ENCODE measurements at regions not wholly inside any gene's neighbourhood (a gene's known extent, or its start where the extent isn't known, plus 50 kb on each side); places are given as distances from the start of the nearest gene placed in this dataset.

DNA sequence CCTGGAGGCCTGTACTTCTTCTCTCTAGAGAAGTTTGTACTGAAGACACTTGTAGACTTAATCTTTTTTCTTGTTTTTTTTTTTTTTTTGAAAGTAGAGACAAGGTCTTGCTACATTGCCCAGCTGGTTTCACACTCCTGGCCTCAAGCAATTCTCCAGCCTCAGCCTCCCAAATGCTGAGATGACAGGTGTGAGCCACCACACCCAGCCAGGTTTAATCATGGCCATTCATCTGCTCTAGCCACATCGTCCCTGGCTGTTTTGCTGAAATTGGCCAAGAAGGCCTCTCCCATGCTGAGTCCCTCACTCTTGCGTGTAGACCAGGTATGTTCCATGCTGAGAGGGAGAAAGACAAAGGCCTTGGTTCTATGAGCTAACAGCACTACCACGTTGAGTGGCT, 176.2 kb downstream of the JCAD start:
- no peaks in the 10 kb centered on the region; the same call in 2 of the 3 replicates for H3K9me3 ChIP-seq (replicated peaks; ENCODE audit: control insufficient read depth, insufficient read depth, low read length)
- H3K36me3 ChIP-seq (ENCODE audit: control insufficient read depth in 2 of 2, insufficient read depth in 2 of 2, low read length in 1 of 2): no peaks in the 10 kb centered on the region
- TF ChIP-seq NFXL1 (IDR thresholded peaks at IDR 0.05; ENCODE audit: borderline replicate concordance) (no peak), FOS (IDR thresholded peaks at IDR 0.05; ENCODE audit: borderline replicate concordance, extremely low read depth, insufficient read length) (no peak), KAT2A (conservative IDR thresholded peaks at IDR 0.05; ENCODE audit: control insufficient read depth, low read depth, low read length) (no peak), EGR1 (IDR thresholded peaks at IDR 0.05; ENCODE audit: borderline replicate concordance in 1 of 2, low read depth in 2 of 2, low read length in 2 of 2) (no peak)
- TF ChIP-seq, protein P1, sequence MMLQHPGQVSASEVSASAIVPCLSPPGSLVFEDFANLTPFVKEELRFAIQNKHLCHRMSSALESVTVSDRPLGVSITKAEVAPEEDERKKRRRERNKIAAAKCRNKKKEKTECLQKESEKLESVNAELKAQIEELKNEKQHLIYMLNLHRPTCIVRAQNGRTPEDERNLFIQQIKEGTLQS (IDR thresholded peaks at IDR 0.05; ENCODE audit: borderline replicate concordance, extremely low read depth, low read depth, low read length): no peak
- DNase-seq (ENCODE audit: low read depth, low spot score) (no peak), ATAC-seq (no peak), FAIRE-seq (no peak)
- H3K4me3 ChIP-seq: no peak overlapping the region
- ChIA-PET CTCF (no interaction called here), SMC1A (ENCODE audit: uncharacterized antibody, unreplicated experiment) (no interaction called here), RAD21 (ENCODE audit: unreplicated experiment) (no interaction called here), POLR2A (no interaction called here)
- no peaks in the 10 kb centered on the region for H4K20me1 ChIP-seq (ENCODE audit: control insufficient read depth, insufficient read depth)
- in situ Hi-C loops (cut with MboI): no loop called here
- H3K4me2 ChIP-seq (ENCODE audit: control insufficient read depth, insufficient read depth): no peak overlapping the region
- 17% methylated on average over 3 of the region's 3 CpGs for WGBS (ENCODE audit: insufficient coverage, insufficient replicate concordance, low lambda C conversion rate, missing lambda C conversion rate)
- H3K27me3 ChIP-seq (replicated peaks in 1 of 2; ENCODE audit: control insufficient read depth in 2 of 2, insufficient read depth in 2 of 2, low read length in 1 of 2): peaks cover 2 to 3% of the 10 kb centered on the region in 2 experiments; a peak in 2 of 4 replicates
- no peak overlapping the region for H3K27ac ChIP-seq (ENCODE audit: control insufficient read depth, insufficient read depth)
- H2AFZ ChIP-seq (ENCODE audit: control insufficient read depth, low read depth, low read length): no peak overlapping the region
- intact Hi-C loops (cut with micrococcal nuclease; ENCODE audit: unreplicated experiment): loop anchor here (10.0 kb wide), 1 partner anchor 58 kb away; no protein-coding TSS in a partner anchor
- no TSS peak for BruUV-seq (replicated peaks)
- no peak overlapping the region for H3K9ac ChIP-seq (ENCODE audit: control insufficient read depth, insufficient read depth, low read length)
- no peaks in the 10 kb centered on the region for H3K4me1 ChIP-seq (ENCODE audit: control insufficient read depth, insufficient read depth, low read length)
- H3K79me2 ChIP-seq (ENCODE audit: control insufficient read depth, insufficient read depth, low read length): no peaks in the 10 kb centered on the region

DNA sequence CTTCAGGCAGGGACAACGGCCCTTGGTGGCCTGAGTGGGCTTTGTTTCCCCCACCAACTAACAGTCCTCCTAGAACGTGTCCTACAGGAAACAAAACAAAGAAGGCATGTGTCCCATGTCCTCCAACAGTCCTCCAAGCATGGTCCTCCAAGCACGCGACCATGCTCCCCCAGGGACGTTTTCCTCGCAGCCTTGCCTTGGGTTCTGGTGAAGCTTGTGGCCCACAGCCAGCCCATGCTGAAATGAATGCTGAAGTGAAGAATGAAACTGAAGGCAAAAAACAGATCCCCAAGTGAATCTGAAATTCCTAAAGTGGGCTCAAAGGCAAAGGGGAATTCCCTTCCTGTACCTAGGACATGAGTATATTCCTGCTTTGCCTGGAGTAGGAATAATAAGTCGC, 176.6 kb downstream of the JCAD start:
- Histone ChIP-seq H3K9ac (ENCODE audit: control insufficient read depth, insufficient read depth, low read length) (no peak overlapping the region), H3K9me3 (replicated peaks; ENCODE audit: control insufficient read depth, insufficient read depth, low read length) (no peaks in the 10 kb centered on the region; the same call in 2 of the 3 replicates), H3K79me2 (ENCODE audit: control insufficient read depth, insufficient read depth, low read length) (no peaks in the 10 kb centered on the region), H4K20me1 (ENCODE audit: control insufficient read depth, insufficient read depth) (no peaks in the 10 kb centered on the region), H3K27me3 (replicated peaks in 1 of 2; ENCODE audit: control insufficient read depth in 2 of 2, insufficient read depth in 2 of 2, low read length in 1 of 2) (peaks cover 3% of the 10 kb centered on the region in 2 experiments; a peak in 2 of 4 replicates), H3K4me3 (no peak overlapping the region), H3K4me1 (ENCODE audit: control insufficient read depth, insufficient read depth, low read length) (no peaks in the 10 kb centered on the region), H2AFZ (ENCODE audit: control insufficient read depth, low read depth, low read length) (no peak overlapping the region), H3K27ac (ENCODE audit: control insufficient read depth, insufficient read depth) (no peak overlapping the region), H3K4me2 (ENCODE audit: control insufficient read depth, insufficient read depth) (no peak overlapping the region), H3K36me3 (ENCODE audit: control insufficient read depth in 2 of 2, insufficient read depth in 2 of 2, low read length in 1 of 2) (no peaks in the 10 kb centered on the region)
- in situ Hi-C loops (cut with MboI): no loop called here
- SMC1A ChIA-PET (ENCODE audit: uncharacterized antibody, unreplicated experiment): no interaction called here
- TF ChIP-seq RBBP5 (conservative IDR thresholded peaks at IDR 0.05) (no peak), RCOR1 (conservative IDR thresholded peaks at IDR 0.05; ENCODE audit: low read depth, low read length) (no peak), GABPA (IDR thresholded peaks at IDR 0.05; ENCODE audit: low read depth) (no peak), TCF3 (IDR thresholded peaks at IDR 0.05; ENCODE audit: borderline replicate concordance, insufficient read depth, low read depth, low read length) (no peak), POU2F2 (IDR thresholded peaks at IDR 0.05; ENCODE audit: borderline replicate concordance, low read depth, low read length) (no peak), SMC3 (IDR thresholded peaks at IDR 0.05; ENCODE audit: borderline replicate concordance, low read length) (no peak)
- TF ChIP-seq, protein P2, sequence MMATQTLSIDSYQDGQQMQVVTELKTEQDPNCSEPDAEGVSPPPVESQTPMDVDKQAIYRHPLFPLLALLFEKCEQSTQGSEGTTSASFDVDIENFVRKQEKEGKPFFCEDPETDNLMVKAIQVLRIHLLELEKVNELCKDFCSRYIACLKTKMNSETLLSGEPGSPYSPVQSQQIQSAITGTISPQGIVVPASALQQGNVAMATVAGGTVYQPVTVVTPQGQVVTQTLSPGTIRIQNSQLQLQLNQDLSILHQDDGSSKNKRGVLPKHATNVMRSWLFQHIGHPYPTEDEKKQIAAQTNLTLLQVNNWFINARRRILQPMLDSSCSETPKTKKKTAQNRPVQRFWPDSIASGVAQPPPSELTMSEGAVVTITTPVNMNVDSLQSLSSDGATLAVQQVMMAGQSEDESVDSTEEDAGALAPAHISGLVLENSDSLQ (IDR thresholded peaks at IDR 0.05): no peak
- intact Hi-C loops (cut with micrococcal nuclease; ENCODE audit: unreplicated experiment): loop anchor here (10.0 kb wide), 1 partner anchor 58 kb away; no protein-coding TSS in a partner anchor
- no peak for FAIRE-seq
- RAD21 ChIA-PET (ENCODE audit: unreplicated experiment): no interaction called here
- no peak for ATAC-seq
- 68% methylated on average over 5 of the region's 7 CpGs for WGBS (ENCODE audit: insufficient coverage, insufficient replicate concordance, low lambda C conversion rate, missing lambda C conversion rate)
- CTCF ChIA-PET: no interaction called here
- BruUV-seq (replicated peaks): no TSS peak
- POLR2A ChIA-PET: no interaction called here
- no peak for DNase-seq (ENCODE audit: low read depth, low spot score)
